Left ventricle myocardium inferior (tissue), 1 donor: ENCODE measurements at regions not wholly inside any gene's neighbourhood (a gene's known extent, or its start where the extent isn't known, plus 50 kb on each side); places are given as distances from the start of the nearest gene placed in this dataset.

ENCODE experiments used
- DNase-seq: peaks from one replicate; pipeline ENCODE4 v3.0.0-alpha.2; 2020
- H3K27ac ChIP-seq: fragments of 200-600 bp; replicated peaks from 2 replicates; pipeline ENCODE4 v1.8.0; 2021
- H3K27me3 ChIP-seq: fragments of 200-600 bp; 2 replicates; pipeline ENCODE4 v1.8.0; 2021; ENCODE audit warnings: low read depth
- H3K36me3 ChIP-seq: fragments of 200-600 bp; 2 replicates; pipeline ENCODE4 v1.8.0; 2021
- H3K4me1 ChIP-seq: fragments of 200-600 bp; 2 replicates; pipeline ENCODE4 v1.8.0; 2021
- H3K4me3 ChIP-seq: fragments of 200-600 bp; 2 replicates; pipeline ENCODE4 v1.8.0; 2021; ENCODE audit warnings: mild to moderate bottlenecking, moderate library complexity
- H3K9me3 ChIP-seq: fragments of 200-600 bp; replicated peaks from 2 replicates; pipeline ENCODE4 v1.8.0; 2021
- CTCF ChIP-seq: fragments of 200-600 bp; IDR thresholded peaks from 2 replicates; pipeline ENCODE4 v1.8.0; 2021; ENCODE audit warnings: antibody characterized with exemption, mild to moderate bottlenecking, borderline replicate concordance
- intact Hi-C: fragments of 100-400 bp; cut with micrococcal nuclease; formaldehyde crosslinking; loops from one replicate; pipeline ENCODE4 v1.11.0; 2022
- donor health status: DM: no; HTN: yes; CAD: no; lungs with severe emphysema.

GRCh38 chr2:146621656-146622055 lies 1223.2 kb upstream of the ACVR2A start:
- H3K27ac ChIP-seq = no peak overlapping the region
- DNase-seq = no peak
- no peaks in the 10 kb centered on the region for H3K27me3 ChIP-seq
- no peak overlapping the region for H3K4me3 ChIP-seq
- H3K4me1 ChIP-seq = no peaks in the 10 kb centered on the region
- intact Hi-C loops = no loop called here
- peaks cover 18% of the 10 kb centered on the region for H3K9me3 ChIP-seq
- H3K36me3 ChIP-seq = no peaks in the 10 kb centered on the region
- TF ChIP-seq CTCF = no peak

DNA sequence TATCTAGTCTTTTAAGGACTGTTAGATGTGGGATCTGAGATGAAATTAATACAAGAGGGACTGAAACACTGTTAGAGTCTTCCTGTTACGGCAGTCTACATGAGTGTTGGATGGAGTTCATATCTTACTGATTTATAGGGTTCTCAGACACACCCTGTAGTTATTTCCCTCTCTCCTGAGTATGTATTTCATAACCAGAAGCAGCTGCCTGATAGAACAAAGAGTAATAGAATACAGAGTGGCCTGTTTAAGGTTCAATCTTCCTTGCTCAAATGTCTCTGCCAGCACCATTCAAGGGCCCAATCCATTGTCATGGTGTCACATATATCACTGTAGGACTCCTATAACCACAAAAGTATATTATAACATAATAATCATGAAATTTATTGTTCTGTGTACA lies 1229.1 kb upstream of the ACVR2A start:
- intact Hi-C loops = no loop called here
- H3K9me3 ChIP-seq = peaks cover 40% of the 10 kb centered on the region
- no peak overlapping the region for H3K27ac ChIP-seq
- DNase-seq = no peak
- no peaks in the 10 kb centered on the region for H3K27me3 ChIP-seq
- no peak for TF ChIP-seq CTCF
- H3K36me3 ChIP-seq = no peaks in the 10 kb centered on the region
- H3K4me1 ChIP-seq = no peaks in the 10 kb centered on the region
- H3K4me3 ChIP-seq = no peak overlapping the region

- no peak for TF ChIP-seq CTCF
- Histone ChIP-seq H3K4me3 (no peak overlapping the region), H3K9me3 (no peaks in the 10 kb centered on the region), H3K4me1 (no peaks in the 10 kb centered on the region), H3K27me3 (no peaks in the 10 kb centered on the region), H3K27ac (no peak overlapping the region), H3K36me3 (no peaks in the 10 kb centered on the region)
- intact Hi-C loops = no loop called here
- no peak for DNase-seq
Observed at GRCh38 chr2:146608490-146608889, 1236.3 kb upstream of the ACVR2A start.

GRCh38 chr2:146604521-146604920 lies 1240.3 kb upstream of the ACVR2A start:
- Histone ChIP-seq H3K9me3 (no peaks in the 10 kb centered on the region), H3K27ac (no peak overlapping the region), H3K4me3 (no peak overlapping the region), H3K36me3 (no peaks in the 10 kb centered on the region), H3K4me1 (no peaks in the 10 kb centered on the region), H3K27me3 (no peaks in the 10 kb centered on the region)
- no peak for TF ChIP-seq CTCF
- DNase-seq = no peak
- intact Hi-C loops = no loop called here

DNA sequence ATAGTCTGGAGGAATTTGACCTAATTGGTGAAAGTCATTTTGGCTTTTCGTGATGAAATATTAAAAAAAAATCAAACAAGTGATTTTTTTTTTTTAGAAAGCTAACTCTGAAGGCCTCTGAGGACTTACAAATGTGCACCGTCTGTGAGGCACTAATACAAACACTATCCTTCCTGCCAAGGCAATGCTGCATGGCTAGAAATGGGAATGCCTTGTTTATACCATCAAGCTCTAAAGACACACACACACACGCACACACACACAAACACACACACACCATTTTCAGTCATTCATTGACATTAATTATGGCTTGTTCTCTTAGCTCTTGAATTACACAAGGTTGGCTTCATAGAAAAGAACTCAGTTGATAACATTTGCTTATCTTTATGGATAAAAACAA lies 1242.0 kb upstream of the ACVR2A start:
- no peak for DNase-seq
- Histone ChIP-seq H3K4me1 (no peaks in the 10 kb centered on the region), H3K9me3 (no peaks in the 10 kb centered on the region), H3K27ac (no peak overlapping the region), H3K4me3 (no peak overlapping the region), H3K27me3 (no peaks in the 10 kb centered on the region), H3K36me3 (no peaks in the 10 kb centered on the region)
- intact Hi-C loops = no loop called here
- no peak for TF ChIP-seq CTCF

DNA sequence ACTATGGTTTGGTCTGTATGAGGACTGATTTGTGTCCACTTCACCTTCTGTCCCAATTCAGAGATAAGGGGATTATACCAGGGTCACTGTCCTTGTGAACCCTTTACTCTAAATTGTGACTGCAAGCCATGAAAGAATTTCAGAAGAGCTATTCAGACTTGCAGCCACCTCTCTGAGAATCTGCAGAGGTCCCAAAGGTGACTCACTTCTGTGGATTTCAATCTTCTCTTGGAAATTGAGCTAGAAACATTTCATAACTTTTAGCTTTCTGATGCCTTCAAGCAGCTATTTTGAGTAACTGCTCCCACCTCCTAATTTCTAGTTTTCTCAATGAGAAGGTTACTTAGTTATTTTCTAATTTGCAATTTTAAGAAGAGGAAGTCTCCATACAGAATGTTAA lies 1242.4 kb upstream of the ACVR2A start:
- TF ChIP-seq CTCF = no peak
- Histone ChIP-seq H3K4me3 (no peak overlapping the region), H3K36me3 (no peaks in the 10 kb centered on the region), H3K27me3 (no peaks in the 10 kb centered on the region), H3K27ac (no peak overlapping the region), H3K9me3 (no peaks in the 10 kb centered on the region), H3K4me1 (no peaks in the 10 kb centered on the region)
- intact Hi-C loops = no loop called here
- no peak for DNase-seq
